ENCODE measurements at regions not wholly inside any gene's neighbourhood (a gene's known extent, or its start where the extent isn't known, plus 50 kb on each side); places are given as distances from the start of the nearest gene placed in this dataset.

- Histone ChIP-seq H3K4me1 (no peaks in the 10 kb centered on the region), H3K27me3 (ENCODE audit: insufficient read depth in 3 of 3, low read length in 2 of 3) (no peaks in the 10 kb centered on the region), H3K36me3 (ENCODE audit: insufficient read depth in 1 of 2, low read depth in 1 of 2) (no peaks in the 10 kb centered on the region), H3K27ac (no peak overlapping the region), H3K4me3 (no peak overlapping the region), H3K9me3 (no peaks in the 10 kb centered on the region)
- intact Hi-C loops (cut with DNase I), result no loop called here
- ATAC-seq (no peak), DNase-seq (no peak)
- 82 to 92% (median 88%) methylated on average over 4 of the region's 4 CpGs for WGBS, 3 donors
- TF ChIP-seq CTCF (IDR thresholded peaks at IDR 0.05), result no peak
Observed at GRCh38 chr11:114785820-114786219, 107.5 kb downstream of the NXPE2 start.

GRCh38 chr11:114787126-114787525, 108.8 kb downstream of the NXPE2 start:
- ATAC-seq (no peak), DNase-seq (no peak)
- H3K27ac ChIP-seq, result no peak overlapping the region
- 73 to 78% (median 76%) methylated on average over 8 of the region's 8 CpGs for WGBS, 3 donors
- H3K4me3 ChIP-seq, result no peak overlapping the region
- H3K9me3 ChIP-seq, result no peaks in the 10 kb centered on the region
- H3K36me3 ChIP-seq (ENCODE audit: insufficient read depth in 1 of 2, low read depth in 1 of 2), result no peaks in the 10 kb centered on the region
- no peaks in the 10 kb centered on the region for H3K4me1 ChIP-seq
- no peak for TF ChIP-seq CTCF (IDR thresholded peaks at IDR 0.05)
- H3K27me3 ChIP-seq (ENCODE audit: insufficient read depth in 3 of 3, low read length in 2 of 3), result no peaks in the 10 kb centered on the region
- intact Hi-C loops (cut with DNase I), result no loop called here

- TF ChIP-seq CTCF (IDR thresholded peaks at IDR 0.05), result no peak
- intact Hi-C loops (cut with DNase I), result loop anchor here in 1 of 2 donors (10.0 kb wide), 1 partner anchor 394 kb away; no protein-coding TSS in a partner anchor
- H3K9me3 ChIP-seq, result no peaks in the 10 kb centered on the region
- WGBS, 3 donors, result 63 to 69% (median 68%) methylated on average over 3 of the region's 3 CpGs
- peaks cover 16% of the 10 kb centered on the region for H3K4me1 ChIP-seq
- no peak for DNase-seq
- no peak for ATAC-seq
- no peaks in the 10 kb centered on the region for H3K36me3 ChIP-seq (ENCODE audit: insufficient read depth in 1 of 2, low read depth in 1 of 2)
- no peaks in the 10 kb centered on the region for H3K27me3 ChIP-seq (ENCODE audit: insufficient read depth in 3 of 3, low read length in 2 of 3)
- no peak overlapping the region for H3K27ac ChIP-seq
- no peak overlapping the region for H3K4me3 ChIP-seq
Observed at GRCh38 chr11:114790910-114791309, 112.6 kb downstream of the NXPE2 start.

GRCh38 chr11:114794048-114794684, 115.8 kb downstream of the NXPE2 start:
- Histone ChIP-seq H3K36me3 (ENCODE audit: insufficient read depth in 1 of 2, low read depth in 1 of 2) (no peaks in the 10 kb centered on the region), H3K4me3 (no peak overlapping the region), H3K4me1 (peaks cover 34% of the 10 kb centered on the region), H3K27ac (peak overlapping the region; percentile 87), H3K9me3 (no peaks in the 10 kb centered on the region), H3K27me3 (ENCODE audit: insufficient read depth in 3 of 3, low read length in 2 of 3) (no peaks in the 10 kb centered on the region)
- DNase-seq, result no peak
- no peak for TF ChIP-seq CTCF (IDR thresholded peaks at IDR 0.05)
- intact Hi-C loops (cut with DNase I), result loop anchor here in 1 of 2 donors (10.0 kb wide), 1 partner anchor 391 kb away; no protein-coding TSS in a partner anchor
- 11 to 24% (median 13%) methylated on average over 3 of the region's 3 CpGs for WGBS, 3 donors
- peak; percentile 23 to 56 (median 50) for ATAC-seq

Data from psoas muscle (tissue), 7 donors.